GM12865 (cell line): ENCODE measurements at regions not wholly inside any gene's neighbourhood (a gene's known extent, or its start where the extent isn't known, plus 50 kb on each side); places are given as distances from the start of the nearest gene placed in this dataset.
A peak's percentile ranks its signal among the peaks of the same experiment; 100 is the strongest.

Source experiments
- DNase-seq: peaks from one replicate; pipeline ENCODE4 v3.0.0; 2010; ENCODE audit warnings: low read depth
- H3K4me3 ChIP-seq: 2 replicates; pipeline ENCODE4 v1.5.1; 2011; ENCODE audit warnings: mild to moderate bottlenecking, low read depth, low read length, control low read depth
- CTCF ChIP-seq: IDR thresholded peaks from 2 replicates; pipeline ENCODE4 v1.5.1; 2011; ENCODE audit warnings: low read length, control low read depth, low read depth, inconsistent platforms; ENCODE audit not compliant: insufficient read depth; ENCODE audit errors: missing control alignments

GRCh38 chr10:29389493-29389892, 100.6 kb downstream of the LYZL1 start:
- no peak for TF ChIP-seq CTCF
- H3K4me3 ChIP-seq, result no peak overlapping the region
- no peak for DNase-seq

GRCh38 chr10:29389935-29390334, 101.1 kb downstream of the LYZL1 start:
- no peak overlapping the region for H3K4me3 ChIP-seq
- TF ChIP-seq CTCF, result no peak
- peak; percentile 55 for DNase-seq

GRCh38 chr10:29392376-29393021, 103.6 kb downstream of the LYZL1 start:
- peak; percentile 37 for DNase-seq
- no peak overlapping the region for H3K4me3 ChIP-seq
- peak; percentile 81 for TF ChIP-seq CTCF

- H3K4me3 ChIP-seq, result no peak overlapping the region
- no peak for TF ChIP-seq CTCF
- DNase-seq, result no peak
Observed at GRCh38 chr10:29394321-29394932, 105.6 kb downstream of the LYZL1 start.

- no peak for DNase-seq
- no peak for TF ChIP-seq CTCF
- no peak overlapping the region for H3K4me3 ChIP-seq
Observed at GRCh38 chr10:29395409-29395808, 106.5 kb downstream of the LYZL1 start.

- TF ChIP-seq CTCF, result no peak
- DNase-seq, result no peak
- no peak overlapping the region for H3K4me3 ChIP-seq
Observed at GRCh38 chr10:29397221-29397620, 108.4 kb downstream of the LYZL1 start.

GRCh38 chr10:29403208-29403607, 114.3 kb downstream of the LYZL1 start:
- no peak for DNase-seq
- no peak overlapping the region for H3K4me3 ChIP-seq
- no peak for TF ChIP-seq CTCF
